GM21381 (cell line): ENCODE measurements at regions not wholly inside any gene's neighbourhood (a gene's known extent, or its start where the extent isn't known, plus 50 kb on each side); places are given as distances from the start of the nearest gene placed in this dataset.

ENCODE experiments used
- ATAC-seq: cut with Tn5 transposase; IDR thresholded peaks from one replicate; pipeline ENCODE4 v1.9.1; 2021; ENCODE audit warnings: mild to moderate bottlenecking, moderate library complexity; ENCODE audit not compliant: unreplicated experiment

DNA sequence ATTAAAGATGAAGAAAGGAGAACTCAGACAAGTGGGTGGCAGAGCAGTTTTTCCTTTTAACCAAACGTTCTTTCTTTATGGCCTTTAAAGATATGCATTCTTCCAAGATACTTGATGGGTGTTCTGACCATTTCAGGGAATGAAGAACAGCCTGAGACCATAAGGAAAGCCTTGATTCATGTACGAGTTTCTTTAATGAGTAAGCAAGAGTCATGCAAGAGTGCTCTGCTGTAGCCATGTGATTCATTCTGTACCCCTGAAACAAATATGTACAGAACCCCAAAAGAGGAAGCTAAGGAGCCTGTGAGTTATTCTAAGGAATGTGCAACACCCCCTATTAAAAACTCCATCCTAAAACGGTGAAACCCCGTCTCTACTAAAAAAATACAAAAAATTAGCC is 372.8 kb downstream of the MTX2 start:
- no peak for ATAC-seq

DNA sequence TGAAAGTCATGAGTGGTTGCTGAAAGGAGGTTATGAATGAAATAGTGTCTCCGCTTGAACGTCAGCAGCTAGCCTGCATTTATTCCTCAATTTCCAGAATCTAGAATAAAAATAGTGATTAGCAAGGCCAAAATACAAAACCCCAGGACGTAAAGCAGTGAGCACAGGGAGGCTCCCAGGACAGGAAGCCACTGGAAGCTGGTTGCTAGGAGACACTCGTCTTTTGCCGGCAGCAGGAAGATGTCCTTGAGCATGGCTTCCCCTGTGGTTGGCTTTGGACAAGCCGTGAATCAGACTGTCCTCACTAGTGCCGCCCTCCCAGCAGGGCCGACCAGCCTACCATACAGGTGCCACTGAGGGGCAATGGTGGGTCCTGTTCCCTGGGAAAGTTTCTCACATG is 374.4 kb downstream of the MTX2 start:
- ATAC-seq = no peak

DNA sequence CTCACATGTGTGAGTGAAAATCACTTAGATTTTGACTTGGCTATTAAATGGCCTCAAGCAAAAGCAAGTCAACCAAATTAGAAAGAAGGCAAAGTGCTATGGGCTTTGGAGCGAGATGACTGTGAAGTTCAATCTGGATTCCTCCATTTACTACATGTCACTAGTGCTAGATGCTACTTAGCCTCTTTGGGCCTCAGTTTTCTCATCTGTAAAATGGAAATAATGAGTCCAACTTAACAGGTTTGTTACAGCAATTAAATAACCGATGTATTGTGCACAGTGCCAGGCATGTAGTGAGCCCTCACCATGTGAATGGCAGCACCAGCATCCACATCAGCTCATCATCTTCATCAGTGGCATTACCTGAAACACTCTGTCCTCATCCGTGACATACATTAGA is 376.3 kb downstream of the MTX2 start:
- no peak for ATAC-seq

DNA sequence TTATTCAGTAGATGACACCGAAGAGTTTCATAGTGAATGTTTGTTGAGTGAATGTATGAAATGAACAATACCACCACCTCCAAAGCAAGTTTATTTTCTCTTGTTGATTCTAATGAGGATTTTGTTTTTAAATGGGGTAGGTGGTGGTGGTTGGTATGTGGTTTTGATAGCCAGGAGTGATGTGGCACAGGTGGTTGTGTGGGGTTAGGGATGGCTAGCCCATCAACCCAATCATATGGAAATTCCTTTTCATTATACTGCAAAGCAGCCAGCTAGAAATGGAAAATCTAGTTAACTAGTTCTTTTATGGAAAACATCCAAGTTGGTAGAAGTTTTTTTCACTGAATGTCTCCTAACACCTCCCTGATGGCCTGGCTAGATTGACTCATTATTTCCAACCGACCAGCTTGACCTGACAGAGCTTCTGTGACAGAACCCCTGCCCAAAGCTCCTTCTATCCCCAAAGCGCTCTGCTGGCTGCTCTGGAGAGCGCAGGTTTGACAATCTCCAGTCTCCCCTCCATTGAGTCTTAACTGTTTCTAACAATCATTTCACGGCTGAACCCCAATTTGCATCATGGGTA is 376.9 kb downstream of the MTX2 start:
- ATAC-seq = no peak

DNA sequence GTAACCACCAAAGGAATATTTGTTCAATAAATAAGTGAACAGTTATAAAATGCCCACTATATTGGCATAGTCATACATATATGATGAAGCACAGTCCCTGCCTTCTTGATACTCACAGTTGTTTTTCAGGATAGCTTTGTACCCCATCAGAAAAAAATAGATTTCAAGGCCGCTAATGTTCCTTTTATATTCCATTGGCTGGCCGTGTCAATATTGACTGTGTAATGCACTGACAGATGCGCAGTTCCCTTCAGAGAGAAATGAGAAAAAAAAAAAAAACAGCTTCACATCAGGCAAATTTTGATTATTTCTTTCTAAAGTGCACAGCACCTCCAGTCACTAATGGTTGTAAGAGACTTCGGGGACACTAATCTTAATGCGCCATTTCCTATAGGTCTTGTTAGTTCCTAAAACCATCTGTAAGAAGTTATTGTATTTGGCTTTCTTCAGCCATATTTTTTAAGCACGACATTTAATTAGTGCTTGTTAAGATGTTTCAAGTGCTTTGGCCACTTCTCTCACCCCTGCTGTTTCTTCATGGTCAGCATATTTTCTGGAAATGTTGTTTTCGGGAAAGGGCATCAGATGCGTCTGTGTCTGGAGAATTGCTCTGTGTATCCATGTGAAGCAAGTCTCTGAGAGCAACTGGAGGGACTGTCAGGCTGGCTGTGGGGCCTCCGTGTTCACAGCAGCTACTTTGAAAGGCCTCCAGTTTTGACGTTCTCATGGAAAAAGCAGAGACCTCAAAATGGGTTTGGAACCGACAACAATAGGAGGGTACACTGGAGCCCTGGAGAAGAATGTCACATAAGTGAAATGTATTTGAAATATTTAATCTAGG is 378.3 kb downstream of the MTX2 start:
- no peak for ATAC-seq

DNA sequence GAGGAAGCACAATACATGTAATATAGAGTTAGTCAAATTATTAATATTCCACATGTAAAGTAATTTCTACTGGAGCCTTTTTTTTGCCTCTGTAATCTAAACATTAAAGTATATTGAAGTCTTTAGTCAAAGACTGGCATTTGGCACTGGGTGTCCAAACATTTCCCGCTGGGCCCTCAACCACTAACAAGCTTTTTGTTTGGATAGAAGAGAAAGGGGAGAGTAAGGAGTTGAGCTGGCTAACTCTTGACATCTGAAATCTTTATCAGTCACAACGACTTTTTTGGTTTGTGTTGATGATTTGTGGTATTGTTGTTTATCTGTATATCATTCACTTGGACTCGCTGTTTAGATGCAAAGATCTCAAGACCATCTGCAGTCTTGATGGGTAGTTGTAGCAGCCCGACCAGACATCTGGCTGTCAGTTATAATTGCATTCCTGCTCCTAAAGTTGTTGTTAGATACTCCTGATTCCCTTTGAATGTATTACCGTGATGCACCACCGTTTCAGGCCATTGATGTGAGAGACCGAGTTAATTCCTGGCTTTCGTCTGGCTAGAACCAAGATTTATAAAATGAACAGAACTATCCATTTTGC is 379.6 kb downstream of the MTX2 start:
- no peak for ATAC-seq

DNA sequence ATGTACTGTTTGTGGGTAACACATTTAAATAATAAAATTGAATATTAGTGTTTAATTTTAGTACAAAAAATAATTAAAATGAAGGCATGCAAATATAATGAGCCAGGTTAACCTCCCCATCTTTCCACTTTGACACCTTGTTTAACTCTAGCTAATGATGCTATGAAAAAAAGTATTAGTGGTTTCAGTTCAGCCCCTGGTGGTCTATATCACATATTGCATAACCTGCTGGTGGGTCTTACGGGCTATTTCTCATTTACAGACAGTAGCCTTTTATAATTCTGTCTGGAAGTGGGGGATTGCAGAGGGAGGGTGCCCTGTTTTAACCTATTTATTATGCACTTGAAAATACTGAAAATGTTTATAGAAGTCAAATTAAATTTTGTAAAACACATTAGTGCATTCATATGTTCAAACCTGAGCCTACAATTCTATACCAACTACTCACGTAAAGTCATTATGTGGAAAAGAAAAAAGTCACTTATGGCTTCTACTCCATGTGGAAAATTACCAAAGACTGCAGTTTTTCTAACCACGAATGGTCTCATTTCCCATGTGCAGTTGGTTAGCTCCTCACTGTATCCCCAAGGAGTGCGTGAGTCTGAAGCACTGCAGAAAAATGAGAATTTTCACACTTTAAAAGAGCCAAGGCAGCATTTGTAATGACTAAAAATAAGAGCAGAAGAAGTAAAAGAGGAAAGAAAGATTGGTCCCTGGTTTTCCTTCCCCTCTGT is 381.0 kb downstream of the MTX2 start:
- ATAC-seq = no peak

DNA sequence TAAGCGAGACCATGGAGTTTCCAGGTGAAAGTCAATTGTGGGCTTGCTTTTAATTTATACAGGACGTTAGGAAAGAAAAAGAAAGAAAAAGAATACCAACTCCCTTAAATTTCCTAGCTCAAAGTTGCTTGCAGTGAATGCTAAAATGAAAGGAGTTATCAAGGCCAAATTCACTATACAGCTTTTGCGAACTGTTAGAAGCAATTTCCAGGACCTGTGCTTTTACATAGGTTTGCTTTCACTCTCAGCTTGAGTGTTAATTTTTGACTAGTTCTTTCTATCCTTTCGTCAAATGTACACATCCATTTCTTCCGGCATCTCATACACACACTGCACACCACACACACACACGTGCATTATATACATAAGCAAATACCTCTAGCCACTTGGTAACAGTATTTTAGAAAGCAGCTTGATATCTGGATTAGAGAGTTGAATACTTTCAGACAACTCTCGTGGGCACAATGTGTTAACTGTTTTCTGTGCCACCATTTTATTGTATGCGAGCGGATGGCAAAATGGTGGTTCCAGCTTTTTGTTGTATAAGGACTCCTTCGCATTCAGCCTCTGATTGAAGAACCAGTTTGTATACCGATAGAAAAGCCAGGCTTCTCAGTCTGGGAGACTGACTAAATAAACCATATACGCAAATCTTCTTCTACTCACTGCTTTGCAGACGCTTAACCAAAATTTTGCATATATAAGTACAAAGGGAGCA is 381.8 kb downstream of the MTX2 start:
- ATAC-seq = no peak

DNA sequence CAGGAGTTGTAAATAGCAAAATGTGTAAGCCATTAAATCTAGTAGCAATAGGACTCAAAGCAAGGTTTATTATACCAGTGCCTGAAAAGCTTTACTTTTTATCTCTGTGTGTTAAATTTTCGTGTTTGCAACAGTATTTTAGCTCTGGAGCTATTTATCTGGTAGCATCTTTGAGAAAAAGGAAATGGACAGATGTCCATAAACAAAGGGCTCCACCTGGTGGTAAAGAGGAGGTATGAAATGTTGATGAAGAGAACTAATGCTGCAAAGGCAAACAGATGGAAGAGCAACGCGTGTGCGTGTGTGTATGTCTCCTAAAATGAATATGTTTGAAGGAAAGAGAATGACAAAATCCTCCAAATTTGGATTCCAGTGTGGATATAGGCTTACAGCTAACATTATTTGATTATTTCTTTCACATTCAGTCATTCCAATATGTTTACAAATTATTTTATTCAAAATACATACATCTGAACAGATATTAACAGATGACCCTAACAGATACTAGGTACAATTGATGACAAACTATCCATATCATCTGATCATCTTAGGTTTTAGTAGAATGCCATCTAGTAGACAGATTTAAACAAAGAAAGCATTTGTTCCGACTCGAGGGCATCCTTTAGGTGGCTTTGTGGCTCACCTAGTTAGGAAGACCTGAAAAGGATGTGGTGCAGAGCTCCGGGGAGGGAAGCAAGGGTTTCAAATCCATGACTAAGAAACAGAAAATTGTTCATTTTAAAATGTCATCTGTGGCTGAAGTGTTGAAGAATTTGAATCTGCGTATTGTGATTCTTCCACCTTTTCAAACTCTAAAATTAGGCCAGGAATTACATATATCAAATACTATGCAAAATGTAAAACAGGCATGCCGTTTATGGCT is 383.3 kb downstream of the MTX2 start:
- ATAC-seq = peak; percentile 76

DNA sequence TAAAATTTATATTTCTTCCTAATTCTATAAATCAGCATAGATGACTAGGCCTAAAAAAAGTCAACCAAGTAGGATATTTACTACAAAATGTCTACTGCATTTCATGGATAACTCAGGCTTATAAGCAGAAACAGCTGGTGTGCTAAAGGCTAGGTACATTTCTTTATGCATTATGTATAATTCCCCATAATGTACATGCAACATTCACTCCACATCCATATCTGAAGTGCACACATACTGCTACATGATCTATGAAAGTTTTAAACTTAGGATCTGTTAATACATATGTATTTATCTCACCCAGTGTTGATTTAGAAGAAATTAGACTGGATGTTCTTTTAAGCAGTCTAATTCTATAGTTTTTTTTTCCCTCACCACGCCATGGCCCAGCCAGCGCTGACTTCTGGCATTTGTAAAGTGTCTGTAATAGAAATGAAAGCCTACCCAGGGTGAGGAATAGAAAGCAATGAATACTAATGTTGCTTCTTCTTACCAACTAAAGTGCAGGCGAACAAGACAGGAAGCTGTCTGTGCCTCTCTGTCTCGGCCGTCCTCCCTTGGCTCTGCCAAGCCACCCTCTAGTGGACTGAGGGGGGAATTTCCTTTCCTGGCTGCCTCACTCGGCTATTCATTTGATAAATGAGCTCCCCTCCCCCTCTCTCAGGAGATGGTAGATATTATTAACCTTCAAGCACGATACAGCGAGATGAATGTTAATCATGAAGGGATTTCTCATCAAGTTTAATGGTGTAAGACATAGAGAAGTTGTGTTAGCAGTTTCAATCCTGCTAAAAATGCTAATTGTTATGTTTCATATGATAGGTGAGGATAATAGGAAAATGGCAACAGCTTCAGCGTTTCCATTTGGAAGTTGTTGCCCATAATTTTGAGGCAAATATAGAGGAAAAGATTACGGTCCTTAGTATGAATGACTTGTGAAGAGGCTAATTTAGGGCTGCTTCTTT is 384.5 kb downstream of the MTX2 start:
- ATAC-seq = peak; percentile 88

DNA sequence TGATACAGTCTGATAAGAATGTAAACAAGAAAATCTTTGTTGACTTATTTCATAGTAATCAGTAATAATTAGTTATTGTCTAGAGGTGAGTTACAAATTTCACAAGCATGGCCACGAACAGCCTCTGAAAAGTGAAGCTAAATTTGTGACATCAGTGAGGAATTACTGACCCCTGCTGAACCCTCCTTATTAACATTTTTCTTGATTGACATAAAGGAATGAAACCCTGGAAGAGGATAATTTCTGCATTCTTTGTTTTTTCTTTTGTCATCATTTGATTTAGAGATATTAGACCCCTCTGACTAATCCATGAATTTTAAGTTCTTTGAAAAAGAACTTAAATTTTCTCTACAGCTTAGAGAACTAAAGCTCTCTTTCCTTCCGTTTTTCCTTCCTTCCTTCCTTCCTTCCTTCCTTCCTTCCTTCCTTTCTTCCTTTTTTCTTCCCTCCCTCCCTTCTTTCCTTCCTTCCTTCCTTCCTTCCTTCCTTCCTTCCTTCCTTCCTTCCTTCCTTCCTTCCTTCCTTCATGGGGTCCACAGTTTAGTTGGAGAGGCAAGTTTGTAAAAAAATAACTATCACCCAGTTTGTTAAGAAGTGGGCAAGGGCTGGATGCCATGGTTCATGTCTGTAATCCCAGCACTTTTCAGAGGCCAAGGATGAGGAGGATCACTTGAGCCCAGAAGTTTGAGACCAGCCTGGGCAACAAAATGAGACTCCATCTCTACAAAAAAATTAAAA is 387.0 kb downstream of the MTX2 start:
- no peak for ATAC-seq

DNA sequence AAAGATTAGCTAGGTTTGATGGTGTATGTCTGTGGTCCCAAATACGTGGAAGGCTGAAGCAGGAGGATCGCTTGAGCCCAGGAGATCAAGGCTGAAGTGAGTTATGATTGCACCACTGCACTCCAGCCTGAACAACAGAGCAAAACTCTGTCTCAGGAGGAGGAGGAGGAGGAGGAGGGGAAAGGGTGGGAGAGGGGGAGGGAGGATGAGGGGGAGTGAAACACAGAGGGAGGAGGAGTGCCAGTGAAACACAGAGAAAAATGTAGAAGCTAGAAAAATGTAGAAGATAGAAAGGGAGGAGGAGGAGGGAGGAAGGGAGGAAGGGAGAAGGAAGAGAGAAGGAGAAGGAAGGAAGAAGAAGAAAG is 387.5 kb downstream of the MTX2 start:
- ATAC-seq = no peak

DNA sequence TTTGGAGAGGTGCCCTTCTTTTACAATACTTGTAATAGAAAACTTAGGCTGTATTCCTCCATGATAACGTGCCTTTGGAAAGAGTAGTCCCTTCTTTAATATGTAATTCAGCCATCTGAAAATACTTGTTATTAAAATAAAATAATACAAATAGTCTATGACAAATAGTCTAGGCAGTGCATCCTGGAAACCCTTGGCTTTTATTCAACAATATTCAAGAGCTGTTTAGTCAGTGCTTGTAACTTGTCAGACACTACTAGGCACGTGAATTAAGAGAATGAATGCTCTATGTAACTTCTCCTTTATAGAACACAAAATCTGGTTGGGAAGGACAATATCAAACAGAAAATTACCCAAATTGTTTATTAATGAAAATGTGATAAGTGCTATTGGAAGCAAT is 388.2 kb downstream of the MTX2 start:
- ATAC-seq = no peak

DNA sequence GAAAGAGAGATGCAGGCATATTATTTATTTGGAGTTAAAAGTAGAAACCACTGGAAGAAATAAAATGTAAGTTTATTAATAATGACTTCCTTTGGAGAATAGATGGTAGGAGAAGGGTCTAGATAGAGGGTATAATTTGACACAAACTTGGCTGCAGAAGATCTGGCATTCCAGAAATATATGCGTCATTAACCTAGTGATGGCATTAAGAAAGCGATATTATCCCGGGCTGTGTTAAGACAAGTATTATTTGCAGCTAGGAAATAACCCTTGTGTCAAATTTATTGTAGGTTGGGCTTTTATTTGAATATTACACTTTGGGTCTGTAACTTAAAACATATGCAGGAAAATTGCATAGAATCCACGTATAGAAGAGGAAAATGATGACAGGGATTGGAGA is 389.5 kb downstream of the MTX2 start:
- ATAC-seq = no peak

DNA sequence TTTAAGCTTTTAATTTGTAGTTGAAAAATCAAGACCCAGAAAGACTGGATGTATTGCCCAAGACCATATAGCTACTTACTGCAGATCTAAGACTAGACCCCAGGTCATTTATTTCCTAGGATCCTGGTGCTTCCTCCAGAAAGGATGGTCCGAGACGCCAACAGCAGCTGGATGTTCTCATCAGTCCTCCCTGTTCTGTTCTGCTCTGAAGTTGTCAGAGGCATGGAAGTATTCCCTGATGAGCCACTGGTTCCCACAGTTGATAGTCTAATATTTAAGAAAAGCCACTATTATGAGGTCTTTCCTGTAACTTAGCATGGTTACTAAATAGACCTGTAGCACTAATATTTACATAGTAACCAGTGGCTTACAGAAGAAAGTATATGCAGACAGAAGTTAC is 393.5 kb downstream of the MTX2 start:
- ATAC-seq = no peak

DNA sequence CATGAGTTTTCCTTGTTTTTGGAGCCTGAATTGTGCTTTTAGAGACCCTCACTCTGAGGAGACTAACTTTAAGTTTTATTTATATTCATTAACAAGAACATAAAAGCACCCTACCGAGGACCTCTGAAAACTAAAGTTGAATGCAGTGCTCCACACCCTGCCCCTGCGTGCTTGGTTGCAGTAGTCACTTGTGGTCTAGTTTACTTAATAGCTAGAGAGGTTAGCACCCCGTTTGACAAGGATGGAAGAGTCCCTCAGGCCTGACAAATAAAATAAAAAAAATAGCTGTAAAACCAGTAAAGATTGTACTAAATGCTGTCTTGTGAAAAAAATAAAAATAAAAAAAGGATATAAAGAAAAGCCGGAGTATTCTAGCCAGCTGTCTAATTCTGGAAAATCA is 395.2 kb downstream of the MTX2 start:
- no peak for ATAC-seq

DNA sequence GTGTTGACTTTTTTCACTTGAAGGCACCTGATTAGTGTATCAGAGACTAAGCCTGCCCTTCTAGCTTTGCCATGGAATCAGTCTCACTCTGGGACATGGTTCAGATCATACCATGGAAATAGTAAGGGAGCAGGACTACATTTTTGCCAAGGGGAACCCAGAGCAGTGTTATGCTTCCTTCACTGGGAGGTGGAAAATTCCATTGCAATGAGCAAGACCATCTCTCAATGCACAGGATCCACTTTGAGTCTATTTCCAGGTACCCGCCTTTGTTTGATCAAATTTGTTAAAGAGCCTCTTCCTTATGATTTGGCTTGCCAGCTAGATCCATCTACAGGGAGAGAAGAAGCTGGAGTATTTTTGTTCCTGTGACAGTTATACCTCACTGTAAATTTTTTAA is 395.8 kb downstream of the MTX2 start:
- no peak for ATAC-seq

DNA sequence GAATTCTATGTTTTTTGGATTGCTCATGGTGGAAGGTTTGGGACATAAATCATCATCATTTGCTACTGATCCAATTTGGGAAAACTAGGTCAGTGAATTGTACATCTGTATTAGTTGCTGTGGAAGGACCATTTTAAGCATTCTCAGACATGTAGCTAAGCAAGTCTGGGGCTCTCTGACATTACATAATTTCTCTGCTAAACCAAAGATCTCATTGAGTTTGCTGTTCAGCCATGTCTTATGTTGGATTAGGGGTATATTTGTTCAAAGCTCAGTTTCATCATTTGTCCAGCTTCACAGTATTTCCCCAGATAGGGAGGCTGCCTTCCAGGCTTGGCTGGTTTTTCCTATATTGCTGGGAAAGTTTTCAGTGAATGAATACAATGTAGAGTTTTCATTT is 399.7 kb downstream of the MTX2 start:
- ATAC-seq = no peak
